ENCODE measurements at regions not wholly inside any gene's neighbourhood (a gene's known extent, or its start where the extent isn't known, plus 50 kb on each side); places are given as distances from the start of the nearest gene placed in this dataset.

- no peak for DNase-seq
Observed at GRCh38 chr2:8481463-8482009, 200.3 kb upstream of the ID2 start.

GRCh38 chr2:8482432-8482831 is 199.4 kb upstream of the ID2 start:
- no peak for DNase-seq

GRCh38 chr2:8484502-8485283 is 197.2 kb upstream of the ID2 start:
- DNase-seq: no peak

- DNase-seq: no peak
Observed at GRCh38 chr2:8485736-8486135, 196.1 kb upstream of the ID2 start.

- DNase-seq: no peak
Observed at GRCh38 chr2:8486141-8486540, 195.7 kb upstream of the ID2 start.

- no peak for DNase-seq
Observed at GRCh38 chr2:8487461-8487932, 194.4 kb upstream of the ID2 start.

- peak; percentile 79 for DNase-seq
Observed at GRCh38 chr2:8488001-8488738, 193.7 kb upstream of the ID2 start.

- no peak for DNase-seq
Observed at GRCh38 chr2:8489221-8489620, 192.6 kb upstream of the ID2 start.

GRCh38 chr2:8489751-8490150 is 192.1 kb upstream of the ID2 start:
- DNase-seq: no peak

- no peak for DNase-seq
Observed at GRCh38 chr2:8490166-8490721, 191.6 kb upstream of the ID2 start.

- no peak for DNase-seq
Observed at GRCh38 chr2:8491296-8492027, 190.4 kb upstream of the ID2 start.

GRCh38 chr2:8494151-8494550 is 187.7 kb upstream of the ID2 start:
- DNase-seq: no peak

GRCh38 chr2:8494589-8494988 is 187.3 kb upstream of the ID2 start:
- DNase-seq: no peak

GRCh38 chr2:8495189-8495989 is 186.5 kb upstream of the ID2 start:
- DNase-seq: no peak

- no peak for DNase-seq
Observed at GRCh38 chr2:8496079-8496478, 185.8 kb upstream of the ID2 start.

GRCh38 chr2:8496617-8497016 is 185.2 kb upstream of the ID2 start:
- no peak for DNase-seq

GRCh38 chr2:8498994-8499393 is 182.9 kb upstream of the ID2 start:
- no peak for DNase-seq

- no peak for DNase-seq
Observed at GRCh38 chr2:8500124-8501054, 181.5 kb upstream of the ID2 start.

- DNase-seq: no peak
Observed at GRCh38 chr2:8501061-8501720, 180.7 kb upstream of the ID2 start.

GRCh38 chr2:8502316-8502715 is 179.5 kb upstream of the ID2 start:
- DNase-seq: no peak

Measured in CD4-positive, alpha-beta T cell treated with Interferon gamma for 1 hour (primary cell).